GM19372 (cell line): ENCODE measurements at regions not wholly inside any gene's neighbourhood (a gene's known extent, or its start where the extent isn't known, plus 50 kb on each side); places are given as distances from the start of the nearest gene placed in this dataset.
A peak's percentile ranks its signal among the peaks of the same experiment; 100 is the strongest.

Experiments used
- ATAC-seq: cut with Tn5 transposase; IDR thresholded peaks from one replicate; pipeline ENCODE4 v1.9.1; 2021; ENCODE audit warnings: mild to moderate bottlenecking, low read depth, moderate library complexity; ENCODE audit not compliant: unreplicated experiment

DNA sequence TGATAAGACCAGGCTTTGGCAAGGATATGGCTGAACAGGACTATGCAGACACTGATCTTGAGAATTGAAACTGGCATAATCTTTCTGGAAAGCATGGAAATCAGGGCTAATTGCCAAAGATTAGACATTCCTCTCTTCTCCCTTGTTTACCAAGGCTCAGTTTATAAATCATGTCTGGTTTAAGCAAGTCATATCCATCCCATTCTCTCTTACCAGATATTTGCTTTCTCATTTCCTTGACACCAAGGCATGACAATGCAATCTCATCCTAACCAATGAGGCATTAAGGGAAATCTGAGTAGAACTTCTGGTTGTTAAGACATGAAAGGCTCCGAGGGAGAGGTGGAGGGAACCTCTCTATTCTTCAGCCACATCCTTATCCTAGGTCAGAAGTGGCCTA, 110.3 kb upstream of the CEP85L start:
- no peak for ATAC-seq

DNA sequence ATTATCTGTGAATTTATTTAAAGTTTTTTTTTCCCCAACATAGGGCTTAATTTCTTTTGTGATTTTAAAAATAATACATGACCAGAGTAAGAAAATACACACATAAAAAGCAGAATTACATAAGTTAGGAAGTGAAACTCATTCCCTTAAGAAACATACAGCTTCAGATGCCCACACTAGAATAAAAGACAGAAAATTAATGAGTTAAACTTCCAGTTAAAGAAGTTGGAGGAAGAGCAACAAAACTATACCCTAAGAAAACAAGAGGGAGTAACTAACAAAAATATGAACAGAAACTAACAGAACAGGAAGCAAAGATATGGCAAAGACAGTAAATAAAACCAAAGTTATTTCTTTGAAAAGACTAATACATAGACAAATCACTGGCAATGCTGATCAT, 107.6 kb upstream of the CEP85L start:
- ATAC-seq, result no peak

DNA sequence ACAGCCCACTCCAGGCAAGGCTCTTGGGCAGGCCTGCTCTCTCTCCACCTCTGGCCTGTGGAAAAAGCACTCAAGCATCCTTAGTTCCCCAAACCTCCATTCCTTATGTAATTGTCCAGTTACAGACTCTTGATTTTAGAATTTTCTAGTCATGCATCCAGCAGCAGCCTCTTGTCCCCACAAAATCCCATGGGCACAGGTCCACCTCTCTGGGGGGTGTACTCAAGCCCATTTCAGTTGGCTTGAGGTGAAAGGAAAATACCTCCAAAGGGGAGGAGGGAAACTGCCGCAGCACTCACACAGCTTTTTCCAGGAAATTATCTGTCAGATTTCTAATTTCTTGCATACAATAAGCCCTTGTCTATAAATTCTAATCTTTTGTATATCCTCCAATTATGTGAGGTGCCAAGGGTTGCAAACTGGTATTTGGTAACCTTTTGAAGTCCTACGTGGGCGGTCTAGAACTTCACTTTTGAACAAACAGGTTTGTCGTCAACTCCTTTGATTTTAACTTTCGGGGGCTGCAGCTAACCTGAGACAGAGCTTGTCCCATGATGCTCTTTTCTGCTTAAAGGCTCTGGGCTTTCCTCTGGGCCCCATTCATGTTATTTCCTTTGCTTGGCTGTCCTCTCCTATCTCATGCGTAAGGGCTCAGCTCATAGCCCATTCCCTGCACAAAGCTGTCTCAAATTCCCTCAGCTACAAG, 104.7 kb upstream of the CEP85L start:
- ATAC-seq, result no peak

DNA sequence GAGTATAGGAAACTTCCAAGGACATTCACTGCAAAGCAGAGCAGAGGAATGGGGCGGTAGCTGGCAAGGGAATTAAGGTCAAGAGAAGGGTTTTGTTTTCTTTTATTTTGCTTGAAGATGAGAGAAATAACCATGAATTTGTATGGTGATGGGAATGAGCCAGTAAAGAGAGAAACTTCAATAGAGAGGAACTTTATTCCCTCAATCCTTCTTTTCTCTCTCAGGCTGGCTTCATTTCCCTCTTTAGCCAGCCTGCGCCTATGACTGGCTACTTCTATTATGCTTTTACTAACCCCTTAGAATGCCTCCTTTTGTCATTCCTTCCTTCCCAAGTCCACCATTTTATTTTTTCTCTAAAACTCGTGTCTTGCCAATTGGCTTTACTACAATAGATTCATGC, 101.4 kb upstream of the CEP85L start:
- ATAC-seq, result no peak

DNA sequence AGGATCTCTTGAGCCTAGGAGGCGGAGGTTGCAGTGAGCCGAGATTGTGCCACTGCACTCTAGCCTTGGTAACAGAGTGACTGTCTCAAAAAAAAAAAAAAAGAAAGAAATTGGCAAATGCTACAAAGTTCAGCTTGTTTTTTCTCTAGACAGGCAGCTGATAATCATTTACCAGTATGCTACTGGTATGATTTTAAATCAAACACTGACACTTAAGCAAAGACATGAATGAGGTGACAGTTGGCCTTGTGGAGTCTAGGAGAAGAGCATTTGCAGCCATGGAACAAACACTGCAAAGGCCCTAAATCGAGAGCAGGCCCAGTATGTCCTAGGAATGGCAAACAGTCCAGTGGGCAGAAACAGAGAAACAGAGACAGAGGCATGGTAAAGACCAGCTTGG, 99.7 kb upstream of the CEP85L start:
- ATAC-seq, result no peak

- ATAC-seq, result no peak
These were observed 98.8 kb upstream of the CEP85L start for GRCh38 chr6:118750143-118750542.

- no peak for ATAC-seq
These were observed 97.1 kb upstream of the CEP85L start for GRCh38 chr6:118748311-118749062.

GRCh38 chr6:118746825-118747174, 95.4 kb upstream of the CEP85L start:
- ATAC-seq, result no peak

GRCh38 chr6:118746145-118746824, 94.9 kb upstream of the CEP85L start:
- no peak for ATAC-seq

DNA sequence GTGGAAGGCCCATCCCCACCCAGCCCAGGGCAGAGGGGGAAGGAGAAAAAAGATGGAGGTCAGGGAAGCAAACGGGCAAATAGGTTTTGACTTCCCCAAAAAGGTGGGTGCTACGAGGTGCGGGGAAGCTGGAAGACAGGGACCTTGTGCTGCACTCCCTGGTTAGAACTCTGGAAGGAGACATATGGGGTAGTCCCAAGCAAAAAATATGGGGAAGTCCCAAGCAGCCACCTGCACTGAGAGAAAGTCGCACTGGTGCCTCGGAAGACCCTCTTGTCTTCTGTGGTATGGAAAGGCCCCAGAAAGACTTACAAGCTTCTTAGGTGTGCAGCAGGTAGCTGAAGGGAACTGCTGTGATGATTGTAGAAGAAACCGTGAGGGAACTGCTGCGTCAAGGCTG, 93.8 kb upstream of the CEP85L start:
- no peak for ATAC-seq

DNA sequence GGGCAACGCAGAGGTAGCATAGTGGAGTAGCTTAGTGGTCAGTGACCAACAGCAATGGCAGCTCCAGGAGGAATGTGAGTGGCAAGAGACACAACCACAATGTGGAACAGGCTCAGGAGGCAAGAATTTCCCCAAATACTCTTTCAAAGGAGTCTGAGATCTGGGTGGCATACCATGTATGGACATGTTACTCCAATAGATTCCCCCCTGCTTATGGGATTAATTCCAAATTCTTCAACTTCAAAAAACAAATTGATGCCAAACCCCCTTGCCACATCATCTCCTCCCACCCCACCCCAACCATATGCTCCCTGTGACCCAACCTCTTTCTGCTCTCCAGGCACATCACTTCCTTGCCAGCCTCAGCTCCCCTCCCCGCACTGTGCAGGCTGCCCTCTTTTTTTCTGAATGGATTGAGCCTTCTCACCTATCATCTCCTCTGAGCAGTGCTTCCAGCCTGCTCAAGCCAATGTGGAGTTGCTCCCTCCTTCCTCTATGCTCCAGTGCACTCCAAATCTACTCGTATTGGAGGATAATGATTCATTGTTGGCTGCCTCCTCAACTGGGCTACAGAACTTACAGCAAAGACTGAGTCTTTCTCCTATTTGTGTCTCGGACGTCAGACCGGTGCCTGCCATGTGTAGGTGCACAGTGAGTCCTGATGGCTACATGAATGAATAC, 93.0 kb upstream of the CEP85L start:
- no peak for ATAC-seq

DNA sequence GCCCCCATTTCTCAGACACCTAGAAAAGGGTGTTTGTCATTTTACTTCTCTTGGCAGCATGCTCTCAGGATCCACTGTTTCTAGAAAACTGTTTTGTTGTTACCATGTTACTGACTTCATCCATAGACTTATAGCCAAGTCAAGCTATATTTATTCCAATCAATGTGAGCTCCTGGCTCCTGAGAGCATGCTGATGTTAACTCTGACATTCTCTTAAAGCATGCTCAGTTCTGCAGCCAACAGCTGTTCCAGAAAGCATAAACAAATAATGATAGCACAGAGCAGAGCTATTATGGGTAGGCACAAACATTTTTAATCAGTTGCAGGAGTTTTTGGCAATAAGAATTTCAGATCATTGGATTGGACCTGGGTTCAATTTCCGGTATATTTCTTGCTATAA, 92.4 kb upstream of the CEP85L start:
- no peak for ATAC-seq

DNA sequence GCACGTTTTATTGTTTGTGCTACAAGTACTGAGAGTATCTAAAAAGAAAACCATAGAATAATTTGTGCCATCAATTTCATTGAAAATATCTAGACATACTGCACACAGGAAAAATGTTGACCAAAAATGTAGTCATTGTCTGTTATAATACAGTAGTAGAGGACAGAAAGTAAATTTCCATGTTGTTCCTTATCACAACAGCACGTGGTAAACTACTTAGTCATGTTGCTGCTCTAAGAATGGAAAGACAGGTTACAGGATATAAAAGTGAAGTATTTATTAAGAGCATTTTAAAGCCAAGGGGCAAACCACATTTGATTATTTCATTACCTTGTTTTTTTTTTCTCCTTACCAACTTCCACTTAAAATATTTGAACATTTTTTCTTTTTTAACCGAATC, 89.0 kb upstream of the CEP85L start:
- no peak for ATAC-seq

GRCh38 chr6:118739696-118740353, 88.4 kb upstream of the CEP85L start:
- ATAC-seq, result no peak

DNA sequence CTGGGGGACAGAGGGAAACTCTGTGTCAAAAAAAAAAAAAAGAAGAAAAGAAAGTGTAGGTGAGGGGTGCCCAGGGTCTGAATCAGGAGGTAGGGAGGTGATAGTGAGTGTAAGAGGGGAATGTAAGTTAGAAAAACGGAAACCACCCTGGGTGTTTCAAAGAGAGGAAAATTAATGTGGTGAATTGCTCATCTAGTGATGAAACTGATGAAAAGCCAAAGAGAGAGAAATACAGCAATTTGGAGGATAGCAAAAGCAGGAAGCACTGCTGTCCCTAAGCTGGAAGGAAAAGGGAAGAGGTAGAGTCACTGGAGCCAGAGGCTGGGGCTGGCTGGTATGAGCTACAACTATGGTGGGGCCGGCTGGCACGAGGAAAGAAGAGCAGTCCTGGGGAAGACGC, 85.0 kb upstream of the CEP85L start:
- no peak for ATAC-seq

GRCh38 chr6:118735320-118735719, 83.9 kb upstream of the CEP85L start:
- no peak for ATAC-seq

- ATAC-seq, result no peak
These were observed 74.6 kb upstream of the CEP85L start for GRCh38 chr6:118725944-118726343.

- peak; percentile 68 for ATAC-seq
These were observed 72.8 kb upstream of the CEP85L start for GRCh38 chr6:118724211-118724610.

DNA sequence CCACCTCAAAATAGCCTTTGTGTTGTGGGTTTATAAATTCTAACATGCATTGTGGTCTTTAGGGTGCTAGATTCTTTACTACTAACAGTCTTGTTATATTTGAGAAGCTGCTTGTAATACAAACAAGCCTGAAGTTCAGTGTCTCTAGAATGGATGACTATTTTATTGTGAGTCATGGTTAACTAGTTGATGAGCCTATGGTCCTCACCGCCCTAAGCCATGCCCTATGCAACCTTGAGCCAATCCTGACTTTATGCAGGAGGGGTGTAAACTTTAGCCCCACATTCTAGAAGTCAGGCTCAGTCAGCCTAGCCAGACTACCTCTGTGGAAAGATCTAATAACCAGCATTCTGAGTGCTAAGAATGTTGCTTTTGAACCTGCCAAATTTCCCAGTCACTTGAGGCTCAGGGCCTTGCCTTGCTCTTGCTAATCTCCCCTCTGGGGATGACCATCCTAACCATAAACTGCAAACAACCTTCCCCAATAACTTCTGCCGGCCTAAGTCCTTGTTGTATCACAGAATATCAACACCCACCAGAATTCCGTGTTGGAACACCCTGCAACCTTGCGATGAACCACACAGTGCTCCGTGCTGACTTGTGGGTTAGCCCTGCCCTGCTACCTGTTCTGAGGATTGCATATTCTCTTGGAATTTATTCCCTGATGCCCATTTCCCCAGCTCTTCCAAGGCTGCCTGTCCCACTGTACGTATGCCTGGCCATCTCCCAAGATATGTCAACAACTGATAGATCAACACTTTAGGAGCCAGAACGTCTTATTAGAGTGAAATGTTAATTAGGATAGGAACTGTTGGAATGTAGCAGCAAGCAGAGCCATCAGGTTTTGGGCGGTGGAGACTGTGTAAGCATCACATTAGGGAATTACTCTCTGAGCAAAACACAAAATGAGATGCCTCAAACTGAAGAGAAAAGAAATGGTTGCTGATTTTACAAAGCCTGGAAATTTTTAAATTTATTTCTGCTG, 71.7 kb upstream of the CEP85L start:
- ATAC-seq, result no peak

DNA sequence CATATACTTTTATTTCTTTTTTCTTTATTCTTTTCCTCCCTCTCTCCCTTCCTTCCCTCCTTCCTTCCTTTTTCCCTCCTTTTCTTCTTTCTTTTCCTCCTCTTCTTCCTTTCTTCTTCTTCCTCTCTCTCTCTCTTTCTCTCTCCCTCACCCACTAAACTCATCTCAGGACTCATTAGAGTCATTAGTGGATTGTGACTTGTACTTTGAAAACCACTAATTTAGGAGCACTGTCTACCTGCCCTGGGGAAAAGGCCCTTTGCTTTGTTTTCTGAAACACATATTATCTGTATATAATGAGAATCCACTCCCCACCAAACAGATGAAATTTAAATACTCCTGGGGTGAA, 68.7 kb upstream of the CEP85L start:
- no peak for ATAC-seq
